Ishikawa (cell line): ENCODE measurements at regions not wholly inside any gene's neighbourhood (a gene's known extent, or its start where the extent isn't known, plus 50 kb on each side); places are given as distances from the start of the nearest gene placed in this dataset.

Source experiments
- CREB1 ChIP-seq: IDR thresholded peaks from 2 replicates; pipeline ENCODE4 v1.6.1; 2012; ENCODE audit warnings: low read depth
- EGR1 ChIP-seq: IDR thresholded peaks from 2 replicates; pipeline ENCODE4 v1.6.1; 2012
- FOXM1 ChIP-seq: IDR thresholded peaks from 2 replicates; pipeline ENCODE4 v1.6.1; 2012; ENCODE audit warnings: low read depth, borderline replicate concordance
- NFIC ChIP-seq: IDR thresholded peaks from 2 replicates; pipeline ENCODE4 v1.6.1; 2012

- TF ChIP-seq EGR1 (no peak), FOXM1 (no peak), NFIC (no peak), CREB1 (no peak)
Measured at GRCh38 chr2:100749771-100750542, 70.0 kb upstream of the NPAS2 start.
